A673 (cell line): ENCODE measurements at regions not wholly inside any gene's neighbourhood (a gene's known extent, or its start where the extent isn't known, plus 50 kb on each side); places are given as distances from the start of the nearest gene placed in this dataset.

Source experiments
- EZH2 ChIP-seq: fragments of 200-600 bp; sonication (generic); IDR thresholded peaks from 2 replicates; pipeline ENCODE4 v1.6.1; 2017; ENCODE audit warnings: borderline replicate concordance, low read depth, mild to moderate bottlenecking, mixed read lengths, antibody characterized with exemption, low read length; ENCODE audit not compliant: poor library complexity, severe bottlenecking
- TF ChIP-seq, protein P1 (sequence below): fragments of 300-800, 200-600 bp; sonication (generic); conservative IDR thresholded peaks from 2 replicates; pipeline ENCODE4 v1.5.1; 2017; ENCODE audit warnings: low read depth, mild to moderate bottlenecking, antibody characterized with exemption, low read length, moderate library complexity, mixed read lengths

DNA sequence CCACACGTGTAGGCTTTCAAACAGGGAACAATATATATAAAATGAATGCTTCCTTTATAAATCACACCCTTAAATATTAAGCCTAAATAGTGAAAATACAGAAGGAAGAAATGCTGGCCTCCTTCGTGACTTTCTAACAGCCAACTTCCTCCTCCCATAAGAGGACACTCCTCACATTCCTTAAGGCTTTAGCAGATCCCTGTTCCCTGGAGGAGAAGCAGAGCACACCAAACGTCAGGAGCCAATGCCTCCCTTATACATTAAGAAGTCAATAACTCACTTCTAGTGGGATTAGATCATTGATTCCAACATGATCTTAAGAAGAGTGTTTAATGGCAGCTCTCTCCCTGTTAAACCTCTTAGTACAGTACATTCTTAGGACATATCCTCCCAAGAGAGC, 108.4 kb upstream of the FAM241A start:
- TF ChIP-seq, protein P1, sequence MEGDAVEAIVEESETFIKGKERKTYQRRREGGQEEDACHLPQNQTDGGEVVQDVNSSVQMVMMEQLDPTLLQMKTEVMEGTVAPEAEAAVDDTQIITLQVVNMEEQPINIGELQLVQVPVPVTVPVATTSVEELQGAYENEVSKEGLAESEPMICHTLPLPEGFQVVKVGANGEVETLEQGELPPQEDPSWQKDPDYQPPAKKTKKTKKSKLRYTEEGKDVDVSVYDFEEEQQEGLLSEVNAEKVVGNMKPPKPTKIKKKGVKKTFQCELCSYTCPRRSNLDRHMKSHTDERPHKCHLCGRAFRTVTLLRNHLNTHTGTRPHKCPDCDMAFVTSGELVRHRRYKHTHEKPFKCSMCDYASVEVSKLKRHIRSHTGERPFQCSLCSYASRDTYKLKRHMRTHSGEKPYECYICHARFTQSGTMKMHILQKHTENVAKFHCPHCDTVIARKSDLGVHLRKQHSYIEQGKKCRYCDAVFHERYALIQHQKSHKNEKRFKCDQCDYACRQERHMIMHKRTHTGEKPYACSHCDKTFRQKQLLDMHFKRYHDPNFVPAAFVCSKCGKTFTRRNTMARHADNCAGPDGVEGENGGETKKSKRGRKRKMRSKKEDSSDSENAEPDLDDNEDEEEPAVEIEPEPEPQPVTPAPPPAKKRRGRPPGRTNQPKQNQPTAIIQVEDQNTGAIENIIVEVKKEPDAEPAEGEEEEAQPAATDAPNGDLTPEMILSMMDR, result no peak
- no peak for TF ChIP-seq EZH2
